T-helper 2 cell (primary cell): ENCODE measurements at regions not wholly inside any gene's neighbourhood (a gene's known extent, or its start where the extent isn't known, plus 50 kb on each side); places are given as distances from the start of the nearest gene placed in this dataset.
A peak's percentile ranks its signal among the peaks of the same experiment; 100 is the strongest.

Experiments
- DNase-seq, 5 experiments: peaks; one replicate each; pipeline versions ENCODE4 v3.0.0 to v3.0.0-alpha.2; 2012 to 2022

GRCh38 chr5:29379619-29380018 is 1813.9 kb upstream of the CDH6 start:
- peak in 1 of 5 experiments; percentile 13 for DNase-seq

DNA sequence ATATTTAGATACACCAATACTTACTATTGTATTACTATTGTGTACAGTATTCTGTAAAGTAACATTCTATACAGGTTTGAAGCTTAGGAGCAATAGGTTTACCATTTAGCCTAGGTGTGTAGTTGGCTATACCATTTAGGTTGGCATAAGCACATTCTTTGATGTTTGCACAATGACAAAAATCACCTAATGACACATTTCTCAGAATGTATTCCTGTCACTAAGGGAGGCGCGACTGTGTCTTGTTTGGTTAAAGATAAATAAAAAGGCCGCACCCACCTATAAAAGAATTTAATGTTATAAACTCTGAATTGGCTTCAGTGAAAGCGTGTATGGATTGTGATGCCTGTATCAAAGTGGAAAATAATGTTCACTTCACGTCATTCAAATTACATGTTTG is 1815.4 kb upstream of the CDH6 start:
- DNase-seq: no peak

DNA sequence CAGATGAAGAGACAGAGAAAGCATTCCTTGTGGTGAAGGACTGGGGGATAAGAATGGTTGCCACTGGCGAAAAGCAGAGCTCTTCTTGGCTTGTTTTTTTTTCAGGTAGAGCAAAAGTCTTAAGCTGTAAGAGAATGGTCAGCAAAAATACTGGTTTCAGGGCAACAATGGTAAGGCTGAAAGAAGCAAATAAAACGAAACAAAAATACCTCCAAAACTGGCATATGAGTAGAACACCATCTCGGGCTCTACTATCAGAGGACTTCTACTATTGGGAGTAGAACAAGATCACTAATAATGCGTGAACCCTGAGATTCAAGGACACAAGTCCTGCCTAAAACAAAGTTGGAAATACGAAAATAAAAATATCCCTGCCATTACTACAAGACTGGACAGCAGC is 1823.2 kb upstream of the CDH6 start:
- DNase-seq: no peak

DNA sequence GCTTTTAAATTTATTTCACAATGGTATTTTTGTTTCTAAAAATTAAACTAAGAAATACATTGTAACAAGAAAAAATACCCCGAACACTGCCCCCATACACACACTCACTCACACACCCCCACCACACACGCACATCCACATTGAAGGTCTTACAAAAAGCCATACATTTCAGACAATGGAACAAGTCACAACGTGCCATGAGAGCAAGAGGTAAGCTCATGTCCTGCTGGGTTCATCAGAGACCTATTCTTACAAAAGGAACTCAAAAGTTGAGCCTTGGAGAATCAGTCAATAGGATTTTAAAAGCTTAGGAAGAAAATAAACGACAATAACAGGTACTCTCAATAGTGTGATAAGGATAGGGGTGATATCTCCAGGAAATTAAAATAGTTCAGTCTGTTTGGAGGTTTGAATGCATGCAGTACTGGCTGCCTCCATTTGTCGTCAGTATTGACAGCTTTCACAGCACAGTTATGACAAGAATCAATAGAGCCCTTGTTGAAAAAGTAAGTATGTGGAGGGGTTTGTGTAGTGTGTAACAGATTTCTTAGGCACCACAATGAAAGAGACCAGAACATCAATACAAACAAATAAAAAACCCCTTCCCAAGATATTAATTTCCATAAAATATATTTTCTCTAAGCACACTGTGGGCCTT is 1826.2 kb upstream of the CDH6 start:
- no peak for DNase-seq

GRCh38 chr5:29351170-29351569 is 1842.3 kb upstream of the CDH6 start:
- no peak for DNase-seq

- DNase-seq: no peak
Observed at GRCh38 chr5:29337030-29337429, 1856.5 kb upstream of the CDH6 start.

GRCh38 chr5:29321591-29321990 is 1871.9 kb upstream of the CDH6 start:
- DNase-seq: no peak

- no peak for DNase-seq
Observed at GRCh38 chr5:29309359-29309758, 1884.1 kb upstream of the CDH6 start.

- no peak for DNase-seq
Observed at GRCh38 chr5:29307478-29307877, 1886.0 kb upstream of the CDH6 start.

DNA sequence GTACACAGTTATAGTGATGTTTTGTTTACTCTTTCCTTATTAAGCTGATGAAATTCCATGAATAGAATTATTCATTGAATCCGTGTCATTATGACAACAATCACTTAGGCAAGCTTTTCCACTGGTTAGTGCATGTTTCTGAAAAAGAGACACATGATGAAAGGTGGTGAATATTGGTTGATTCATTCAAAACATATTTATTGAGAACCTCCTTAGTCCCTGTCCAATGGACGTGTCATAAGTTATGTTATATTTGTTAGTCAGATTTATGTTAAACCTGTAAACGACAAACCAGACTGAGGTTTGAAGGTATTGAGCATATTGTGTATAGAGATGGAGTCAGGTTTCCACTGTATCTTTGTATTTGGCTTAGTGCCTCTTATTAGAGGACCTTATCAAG is 1888.9 kb upstream of the CDH6 start:
- DNase-seq: no peak

DNA sequence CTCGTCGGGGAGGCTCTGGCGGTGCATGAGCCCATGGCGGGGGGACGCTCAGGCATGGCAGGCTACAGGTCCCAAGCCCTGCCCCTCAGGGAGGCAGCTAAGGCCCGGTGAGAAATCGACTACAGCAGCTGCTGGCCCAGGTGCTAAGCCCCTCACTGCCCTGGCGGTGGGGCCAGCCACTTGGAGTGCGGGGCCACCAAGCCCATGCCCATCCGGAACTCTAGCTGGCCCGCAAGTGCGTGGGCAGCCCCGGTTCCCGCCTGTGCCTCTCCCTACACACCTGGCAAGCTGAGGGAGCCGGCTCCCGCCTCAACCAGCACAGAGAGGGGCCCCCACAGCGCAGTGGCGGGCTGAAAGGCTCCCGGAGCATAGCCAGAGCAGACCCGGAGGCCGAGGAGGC is 1896.9 kb upstream of the CDH6 start:
- no peak for DNase-seq

- DNase-seq: no peak
Observed at GRCh38 chr5:29277642-29278041, 1915.8 kb upstream of the CDH6 start.

GRCh38 chr5:29276371-29276770 is 1917.1 kb upstream of the CDH6 start:
- no peak for DNase-seq

DNA sequence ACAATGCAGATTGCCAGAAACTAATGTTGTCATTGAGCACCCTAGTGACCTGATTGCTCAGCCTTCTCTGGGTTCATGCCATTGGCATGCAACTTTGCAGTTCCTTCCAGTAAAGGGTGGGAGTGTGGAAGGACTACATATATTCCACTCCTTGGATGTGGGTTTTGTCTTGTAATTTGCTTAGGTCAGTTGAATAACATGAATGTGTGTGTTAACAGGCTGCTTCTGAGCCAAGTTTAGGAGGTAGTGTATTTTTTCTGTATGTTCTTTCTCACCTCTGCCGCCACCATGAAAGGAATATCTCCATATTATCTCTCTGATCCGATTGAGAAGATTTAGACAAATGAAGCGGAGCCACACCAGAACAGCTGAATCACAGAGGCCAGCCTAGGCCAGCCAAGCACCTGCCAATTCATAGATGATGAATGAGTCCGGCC is 1929.6 kb upstream of the CDH6 start:
- DNase-seq: no peak

GRCh38 chr5:29262339-29263123 is 1931.0 kb upstream of the CDH6 start:
- no peak for DNase-seq

- DNase-seq: no peak
Observed at GRCh38 chr5:29261213-29261612, 1932.3 kb upstream of the CDH6 start.

DNA sequence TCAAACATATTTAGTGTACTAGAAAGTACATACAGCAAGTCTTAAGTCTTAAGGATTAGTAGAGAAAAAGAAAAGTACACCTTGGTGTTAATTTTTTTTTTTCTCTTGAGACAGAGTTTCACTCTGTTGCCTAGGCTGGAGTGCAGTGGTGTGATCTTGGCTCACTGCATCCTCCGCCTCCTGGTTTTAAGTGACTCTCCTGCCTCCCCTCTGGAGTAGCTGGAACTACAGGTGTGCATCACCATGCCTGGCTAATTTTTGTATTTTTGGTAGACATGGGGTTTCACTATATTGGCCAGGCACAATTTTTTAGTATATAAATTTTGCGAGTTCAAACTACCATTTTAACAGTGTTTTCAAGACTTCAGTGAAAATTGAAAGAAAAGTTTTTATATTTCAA is 1941.1 kb upstream of the CDH6 start:
- no peak for DNase-seq

- DNase-seq: no peak
Observed at GRCh38 chr5:29247346-29248028, 1946.0 kb upstream of the CDH6 start.

DNA sequence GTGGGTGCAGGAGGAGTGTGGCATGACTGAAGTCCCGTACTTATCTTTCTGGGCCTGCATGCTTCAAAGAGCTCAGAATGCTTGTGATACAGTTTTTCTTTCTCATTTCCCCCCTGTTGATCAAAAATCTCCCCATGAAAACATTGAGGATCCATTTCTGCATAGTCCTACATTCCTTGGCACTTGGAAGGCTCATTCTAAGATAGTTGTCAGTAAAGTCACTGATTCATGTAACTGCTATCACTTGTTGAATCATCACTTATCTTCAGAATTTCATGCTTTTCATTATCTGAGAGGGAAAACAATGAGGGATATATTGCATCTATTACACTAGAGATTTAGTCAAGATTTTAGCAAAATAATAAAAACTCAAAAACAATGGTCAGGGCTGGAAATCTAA is 1953.1 kb upstream of the CDH6 start:
- DNase-seq: no peak

GRCh38 chr5:29239606-29240005 is 1953.9 kb upstream of the CDH6 start:
- DNase-seq: no peak

DNA sequence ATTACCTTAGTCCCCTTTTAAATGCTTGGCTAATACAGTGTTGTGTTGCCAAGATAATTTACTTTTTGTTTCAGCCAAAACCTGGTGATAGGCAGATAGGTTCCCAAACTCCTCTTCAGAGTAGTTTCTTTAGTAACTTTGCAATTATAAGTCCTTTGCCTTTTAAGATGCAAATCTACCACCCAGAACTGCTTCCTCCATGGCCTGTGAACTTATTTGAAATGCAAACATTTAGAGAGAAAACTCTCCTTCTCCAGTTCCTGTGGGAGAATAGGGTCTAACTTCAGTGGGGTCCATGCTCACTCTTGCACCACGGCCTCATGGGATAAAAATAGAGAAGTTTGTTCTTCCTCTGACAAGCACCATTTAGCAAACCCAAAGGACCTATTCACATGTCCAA is 1955.4 kb upstream of the CDH6 start:
- DNase-seq: no peak

GRCh38 chr5:29231154-29231553 is 1962.3 kb upstream of the CDH6 start:
- no peak for DNase-seq

DNA sequence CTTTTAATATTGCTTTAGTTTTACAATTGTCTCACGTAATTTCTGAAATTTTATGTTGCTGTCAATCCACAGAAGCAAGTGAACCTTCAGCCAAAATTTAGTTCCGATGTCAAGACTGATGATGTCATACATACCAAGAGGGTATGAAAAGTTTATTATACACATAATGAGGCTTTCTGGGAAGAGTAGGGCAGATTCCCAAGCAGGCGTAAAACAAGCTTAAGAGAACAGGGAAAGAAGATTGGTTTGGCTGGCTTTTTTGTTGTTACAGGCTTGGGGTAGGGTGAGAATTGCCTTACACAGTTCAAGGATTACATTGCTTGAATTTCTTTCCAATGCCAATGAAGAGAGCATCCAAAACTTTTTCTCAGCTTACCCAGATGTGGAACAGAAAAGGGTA is 1962.9 kb upstream of the CDH6 start:
- DNase-seq: no peak

DNA sequence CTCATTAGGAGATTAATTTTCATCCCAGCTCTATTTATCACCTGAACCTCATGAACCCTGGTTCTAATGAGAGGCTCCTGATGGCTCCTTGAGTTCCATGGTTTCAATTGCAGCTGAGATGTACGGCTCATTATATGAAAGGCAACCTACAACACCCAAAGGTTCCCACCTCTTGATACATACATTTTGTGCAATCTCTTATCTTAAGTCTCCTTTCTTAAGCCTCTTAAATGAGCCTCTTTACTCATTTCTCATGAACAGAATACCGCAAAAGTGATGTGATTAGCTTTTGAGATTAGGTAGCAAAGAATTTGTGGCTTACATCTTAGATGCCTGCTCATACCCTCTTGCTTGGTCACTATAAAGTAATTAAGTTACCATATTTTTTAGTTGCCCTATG is 1964.0 kb upstream of the CDH6 start:
- no peak for DNase-seq
